MM.1S (cell line): ENCODE measurements at regions not wholly inside any gene's neighbourhood (a gene's known extent, or its start where the extent isn't known, plus 50 kb on each side); places are given as distances from the start of the nearest gene placed in this dataset.

ENCODE experiments used
- DNase-seq: peaks from one replicate; pipeline ENCODE4 v3.0.0-alpha.2; 2015
- H2AFZ ChIP-seq: fragments of 300-600 bp; sonication (generic); 2 replicates; pipeline ENCODE4 v1.6.0; 2016; ENCODE audit warnings: antibody characterized with exemption, low read length
- H3F3A ChIP-seq: fragments of 300-600 bp; sonication (generic); 2 replicates; pipeline ENCODE4 v1.6.1; 2016; ENCODE audit warnings: mild to moderate bottlenecking, antibody characterized with exemption, low read length, moderate library complexity, mixed read lengths; ENCODE audit not compliant: insufficient read depth
- H3K27ac ChIP-seq: fragments of 300-600 bp; sonication (generic); 2 replicates; pipeline ENCODE4 v1.5.1; 2016; ENCODE audit warnings: mild to moderate bottlenecking, low read length
- H3K27me3 ChIP-seq: fragments of 300-600 bp; sonication (generic); replicated peaks from 2 replicates; pipeline ENCODE4 v1.6.0; 2016; ENCODE audit warnings: low read length; ENCODE audit not compliant: insufficient read depth
- H3K36me3 ChIP-seq: fragments of 300-600 bp; sonication (generic); replicated peaks from 2 replicates; pipeline ENCODE4 v1.6.1; 2016; ENCODE audit warnings: mild to moderate bottlenecking, low read length, mixed read lengths; ENCODE audit not compliant: insufficient read depth
- H3K4me1 ChIP-seq: fragments of 300-600 bp; sonication (generic); 2 replicates; pipeline ENCODE4 v1.6.1; 2016; ENCODE audit warnings: low read length, mixed read lengths
- H3K4me2 ChIP-seq: fragments of 300-600 bp; sonication (generic); 2 replicates; pipeline ENCODE4 v1.6.0; 2016; ENCODE audit warnings: low read depth, low read length
- H3K4me3 ChIP-seq: fragments of 300-600 bp; sonication (generic); 2 replicates; pipeline ENCODE4 v1.5.1; 2016; ENCODE audit warnings: low read length, mixed read lengths
- H3K79me2 ChIP-seq: fragments of 300-600 bp; sonication (generic); 2 replicates; pipeline ENCODE4 v1.6.1; 2016; ENCODE audit warnings: mixed run types, low read length, mixed read lengths
- H3K9ac ChIP-seq: fragments of 300-600 bp; sonication (generic); 2 replicates; pipeline ENCODE4 v1.6.1; 2016; ENCODE audit warnings: low read length, mixed read lengths
- H3K9me2 ChIP-seq: fragments of 300-600 bp; sonication (generic); replicated peaks from 2 replicates; pipeline ENCODE4 v1.6.1; 2016; ENCODE audit warnings: mild to moderate bottlenecking, low read length, mixed read lengths; ENCODE audit not compliant: insufficient read depth
- H3K9me3 ChIP-seq: fragments of 300-600 bp; sonication (generic); replicated peaks from 2 replicates; pipeline ENCODE4 v1.6.1; 2016; ENCODE audit warnings: mild to moderate bottlenecking, low read length, mixed read lengths; ENCODE audit not compliant: insufficient read depth
- H4K20me1 ChIP-seq: fragments of 300-600 bp; sonication (generic); 2 replicates; pipeline ENCODE4 v1.6.1; 2016; ENCODE audit warnings: mild to moderate bottlenecking, low read length, moderate library complexity, mixed read lengths; ENCODE audit not compliant: insufficient read depth
- EZH2 ChIP-seq: fragments of 300-600 bp; sonication (generic); optimal IDR thresholded peaks from 2 replicates; pipeline ENCODE3; 2017; ENCODE audit warnings: low read depth, mild to moderate bottlenecking, antibody characterized with exemption, low read length, mixed read lengths
- EZH2phosphoT487 ChIP-seq: fragments of 300-600 bp; sonication (generic); IDR thresholded peaks from 2 replicates; pipeline ENCODE4 v1.6.1; 2018; ENCODE audit warnings: antibody characterized with exemption, low read length
- TF ChIP-seq, protein P1 (sequence below): fragments of 300-600 bp; sonication (generic); IDR thresholded peaks from 2 replicates; pipeline ENCODE4 v1.5.1; 2016; ENCODE audit warnings: antibody characterized with exemption, low read length, mixed read lengths

DNA sequence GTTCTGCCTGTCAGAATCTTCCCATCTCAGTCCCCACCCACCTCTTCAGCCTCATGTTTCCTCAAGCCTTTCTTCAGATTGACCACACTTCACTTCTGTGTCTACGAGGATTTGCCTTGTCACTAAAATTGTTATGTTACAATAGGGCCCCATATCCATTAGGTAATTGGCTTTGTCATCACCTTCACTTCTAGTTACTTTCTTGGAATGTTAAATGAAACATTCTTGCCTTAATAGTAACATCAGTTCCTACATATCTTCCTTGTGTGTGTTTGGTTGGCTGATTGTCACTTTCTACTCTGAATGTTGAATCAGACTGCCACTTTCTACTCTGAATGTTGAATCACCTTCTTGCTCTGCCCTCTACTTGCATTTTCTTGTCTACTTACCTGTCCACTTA lies 599.9 kb upstream of the NXPH2 start:
- no peak overlapping the region for H3K4me3 ChIP-seq
- no peaks in the 10 kb centered on the region for H4K20me1 ChIP-seq
- H3K36me3 ChIP-seq, result no peaks in the 10 kb centered on the region
- H3K79me2 ChIP-seq, result no peaks in the 10 kb centered on the region
- H3F3A ChIP-seq, result no peaks in the 10 kb centered on the region
- no peaks in the 10 kb centered on the region for H3K4me1 ChIP-seq
- no peak overlapping the region for H3K9ac ChIP-seq
- no peak overlapping the region for H2AFZ ChIP-seq
- H3K27ac ChIP-seq, result no peak overlapping the region
- H3K9me2 ChIP-seq, result no peaks in the 10 kb centered on the region
- TF ChIP-seq EZH2phosphoT487, result no peak
- TF ChIP-seq, protein P1, sequence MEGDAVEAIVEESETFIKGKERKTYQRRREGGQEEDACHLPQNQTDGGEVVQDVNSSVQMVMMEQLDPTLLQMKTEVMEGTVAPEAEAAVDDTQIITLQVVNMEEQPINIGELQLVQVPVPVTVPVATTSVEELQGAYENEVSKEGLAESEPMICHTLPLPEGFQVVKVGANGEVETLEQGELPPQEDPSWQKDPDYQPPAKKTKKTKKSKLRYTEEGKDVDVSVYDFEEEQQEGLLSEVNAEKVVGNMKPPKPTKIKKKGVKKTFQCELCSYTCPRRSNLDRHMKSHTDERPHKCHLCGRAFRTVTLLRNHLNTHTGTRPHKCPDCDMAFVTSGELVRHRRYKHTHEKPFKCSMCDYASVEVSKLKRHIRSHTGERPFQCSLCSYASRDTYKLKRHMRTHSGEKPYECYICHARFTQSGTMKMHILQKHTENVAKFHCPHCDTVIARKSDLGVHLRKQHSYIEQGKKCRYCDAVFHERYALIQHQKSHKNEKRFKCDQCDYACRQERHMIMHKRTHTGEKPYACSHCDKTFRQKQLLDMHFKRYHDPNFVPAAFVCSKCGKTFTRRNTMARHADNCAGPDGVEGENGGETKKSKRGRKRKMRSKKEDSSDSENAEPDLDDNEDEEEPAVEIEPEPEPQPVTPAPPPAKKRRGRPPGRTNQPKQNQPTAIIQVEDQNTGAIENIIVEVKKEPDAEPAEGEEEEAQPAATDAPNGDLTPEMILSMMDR, result no peak
- no peak for TF ChIP-seq EZH2
- H3K4me2 ChIP-seq, result no peak overlapping the region
- H3K9me3 ChIP-seq, result no peaks in the 10 kb centered on the region
- H3K27me3 ChIP-seq, result no peaks in the 10 kb centered on the region
- DNase-seq, result no peak

DNA sequence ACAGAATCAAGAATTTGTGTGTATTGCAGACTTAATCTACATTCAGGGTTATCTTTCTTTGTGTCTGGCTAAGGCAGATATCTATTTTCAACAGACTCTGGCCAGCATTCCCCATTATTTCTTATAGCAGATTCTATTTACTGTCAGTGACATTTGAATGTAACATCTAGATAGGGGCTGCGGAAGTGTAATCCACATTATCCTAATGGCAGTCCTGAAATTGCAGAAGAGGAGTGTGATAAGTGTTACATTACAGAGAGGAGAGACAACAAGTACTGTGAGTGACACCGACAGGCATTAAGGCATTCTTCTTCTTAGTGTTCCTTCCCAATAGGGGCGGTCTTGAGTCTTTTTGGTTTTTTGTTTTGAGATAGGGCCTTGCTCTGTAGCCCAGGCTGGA lies 598.2 kb upstream of the NXPH2 start:
- Histone ChIP-seq H3K4me1 (no peaks in the 10 kb centered on the region), H3K36me3 (no peaks in the 10 kb centered on the region), H3K79me2 (no peaks in the 10 kb centered on the region), H3K9me2 (no peaks in the 10 kb centered on the region), H2AFZ (no peak overlapping the region), H4K20me1 (no peaks in the 10 kb centered on the region), H3K4me3 (no peak overlapping the region), H3F3A (no peaks in the 10 kb centered on the region), H3K4me2 (no peak overlapping the region), H3K9ac (no peak overlapping the region), H3K27ac (no peak overlapping the region), H3K27me3 (no peaks in the 10 kb centered on the region), H3K9me3 (no peaks in the 10 kb centered on the region)
- TF ChIP-seq EZH2phosphoT487 (no peak), EZH2 (no peak)
- TF ChIP-seq, protein P1, result no peak
- no peak for DNase-seq

DNA sequence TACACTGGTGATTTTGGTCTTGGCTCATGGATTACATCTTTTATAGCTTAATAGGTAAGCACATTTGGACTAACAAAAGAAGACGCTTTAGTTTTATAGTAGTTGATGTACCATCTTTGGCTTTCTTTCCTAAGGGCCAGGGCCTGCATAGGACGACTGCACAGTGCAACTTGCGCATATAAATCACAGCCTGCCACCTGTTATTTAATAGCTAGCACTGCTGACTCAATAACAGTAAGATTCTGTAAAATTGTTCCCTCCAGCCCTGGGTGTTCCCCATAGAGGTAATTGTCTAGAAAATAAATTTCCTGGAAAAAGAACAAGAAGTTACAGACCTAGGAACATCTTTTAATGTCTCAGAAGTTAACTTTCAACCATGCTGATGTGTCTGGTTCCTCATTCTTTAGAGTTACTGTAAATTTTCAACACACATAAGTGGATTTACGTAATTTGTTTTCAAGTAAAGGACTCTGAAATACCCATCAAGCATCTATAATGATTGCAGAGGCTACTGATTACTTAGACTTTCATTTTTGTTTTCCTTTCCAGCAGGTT lies 594.2 kb upstream of the NXPH2 start:
- no peak overlapping the region for H2AFZ ChIP-seq
- no peaks in the 10 kb centered on the region for H3K4me1 ChIP-seq
- H3K9me3 ChIP-seq, result no peaks in the 10 kb centered on the region
- H3K79me2 ChIP-seq, result no peaks in the 10 kb centered on the region
- no peak overlapping the region for H3K4me3 ChIP-seq
- no peaks in the 10 kb centered on the region for H3F3A ChIP-seq
- H3K36me3 ChIP-seq, result no peaks in the 10 kb centered on the region
- no peaks in the 10 kb centered on the region for H3K9me2 ChIP-seq
- H3K27ac ChIP-seq, result no peak overlapping the region
- H3K27me3 ChIP-seq, result no peaks in the 10 kb centered on the region
- DNase-seq, result no peak
- no peak overlapping the region for H3K4me2 ChIP-seq
- no peak overlapping the region for H3K9ac ChIP-seq
- no peak for TF ChIP-seq EZH2
- TF ChIP-seq, protein P1, result no peak
- TF ChIP-seq EZH2phosphoT487, result no peak
- no peaks in the 10 kb centered on the region for H4K20me1 ChIP-seq
